Neural cell (in vitro differentiated cells): ENCODE measurements at regions not wholly inside any gene's neighbourhood (a gene's known extent, or its start where the extent isn't known, plus 50 kb on each side); places are given as distances from the start of the nearest gene placed in this dataset.

Experiments
- EP300 ChIP-seq: fragments of 450-650 bp; conservative IDR thresholded peaks from 2 replicates; pipeline ENCODE4 v1.6.1; 2014; ENCODE audit warnings: antibody characterized with exemption, mild to moderate bottlenecking, moderate library complexity; ENCODE audit not compliant: poor library complexity, severe bottlenecking
- EZH2 ChIP-seq: fragments of 200-600, 300-800 bp; shearing (Covaris generic), sonication (generic); IDR thresholded peaks from 2 replicates; pipeline ENCODE4 v1.6.1; 2014; ENCODE audit warnings: antibody characterized with exemption, low read length, borderline replicate concordance, mild to moderate bottlenecking; ENCODE audit not compliant: insufficient read depth, poor library complexity, severe bottlenecking
- MXI1 ChIP-seq: fragments of 450-650 bp; conservative IDR thresholded peaks from 2 replicates; pipeline ENCODE4 v1.6.1; 2014; ENCODE audit warnings: antibody characterized with exemption, mild to moderate bottlenecking; ENCODE audit not compliant: poor library complexity, severe bottlenecking
- POLR2AphosphoS5 ChIP-seq: IDR thresholded peaks from 2 replicates; pipeline ENCODE4 v1.6.1; 2012
- RAD21 ChIP-seq: fragments of 450-650 bp; conservative IDR thresholded peaks from 2 replicates; pipeline ENCODE4 v1.6.1; 2014; ENCODE audit warnings: antibody characterized with exemption, mild to moderate bottlenecking, moderate library complexity
- SMC3 ChIP-seq: fragments of 450-650 bp; conservative IDR thresholded peaks from 2 replicates; pipeline ENCODE4 v1.6.1; 2014; ENCODE audit warnings: antibody characterized with exemption, mild to moderate bottlenecking, moderate library complexity; ENCODE audit not compliant: poor library complexity
- TF ChIP-seq, protein P1 (sequence below): fragments of 450-650 bp; IDR thresholded peaks from 2 replicates; pipeline ENCODE4 v1.5.1; 2014; ENCODE audit warnings: antibody characterized with exemption, mild to moderate bottlenecking, moderate library complexity; ENCODE audit not compliant: poor library complexity, severe bottlenecking
- TF ChIP-seq, protein P2 (sequence below): IDR thresholded peaks from 2 replicates; pipeline ENCODE4 v1.6.1; 2012; ENCODE audit warnings: borderline replicate concordance

DNA sequence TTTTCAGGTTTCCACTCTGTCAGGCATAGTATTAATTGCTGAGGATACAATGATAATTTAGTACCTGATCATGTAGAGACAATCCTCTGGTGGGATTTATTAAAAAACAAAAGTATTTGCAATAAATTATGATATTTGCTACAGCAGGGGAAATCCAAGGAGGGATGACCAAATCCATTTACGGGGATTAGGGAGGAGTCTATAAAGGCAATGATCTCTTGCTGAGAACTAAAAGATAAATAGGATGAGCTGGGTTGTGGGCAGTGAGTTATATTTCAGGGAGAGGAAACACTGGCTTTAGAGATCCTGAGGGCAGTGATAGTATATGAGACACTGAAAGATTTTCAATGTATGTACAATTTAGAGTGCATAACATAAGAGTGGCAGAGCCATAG is 305.5 kb downstream of the GPR37 start:
- TF ChIP-seq, protein P1, sequence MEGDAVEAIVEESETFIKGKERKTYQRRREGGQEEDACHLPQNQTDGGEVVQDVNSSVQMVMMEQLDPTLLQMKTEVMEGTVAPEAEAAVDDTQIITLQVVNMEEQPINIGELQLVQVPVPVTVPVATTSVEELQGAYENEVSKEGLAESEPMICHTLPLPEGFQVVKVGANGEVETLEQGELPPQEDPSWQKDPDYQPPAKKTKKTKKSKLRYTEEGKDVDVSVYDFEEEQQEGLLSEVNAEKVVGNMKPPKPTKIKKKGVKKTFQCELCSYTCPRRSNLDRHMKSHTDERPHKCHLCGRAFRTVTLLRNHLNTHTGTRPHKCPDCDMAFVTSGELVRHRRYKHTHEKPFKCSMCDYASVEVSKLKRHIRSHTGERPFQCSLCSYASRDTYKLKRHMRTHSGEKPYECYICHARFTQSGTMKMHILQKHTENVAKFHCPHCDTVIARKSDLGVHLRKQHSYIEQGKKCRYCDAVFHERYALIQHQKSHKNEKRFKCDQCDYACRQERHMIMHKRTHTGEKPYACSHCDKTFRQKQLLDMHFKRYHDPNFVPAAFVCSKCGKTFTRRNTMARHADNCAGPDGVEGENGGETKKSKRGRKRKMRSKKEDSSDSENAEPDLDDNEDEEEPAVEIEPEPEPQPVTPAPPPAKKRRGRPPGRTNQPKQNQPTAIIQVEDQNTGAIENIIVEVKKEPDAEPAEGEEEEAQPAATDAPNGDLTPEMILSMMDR, result no peak
- TF ChIP-seq SMC3 (no peak), EP300 (no peak), RAD21 (no peak), EZH2 (no peak), MXI1 (no peak), POLR2AphosphoS5 (no peak)
- TF ChIP-seq, protein P2, sequence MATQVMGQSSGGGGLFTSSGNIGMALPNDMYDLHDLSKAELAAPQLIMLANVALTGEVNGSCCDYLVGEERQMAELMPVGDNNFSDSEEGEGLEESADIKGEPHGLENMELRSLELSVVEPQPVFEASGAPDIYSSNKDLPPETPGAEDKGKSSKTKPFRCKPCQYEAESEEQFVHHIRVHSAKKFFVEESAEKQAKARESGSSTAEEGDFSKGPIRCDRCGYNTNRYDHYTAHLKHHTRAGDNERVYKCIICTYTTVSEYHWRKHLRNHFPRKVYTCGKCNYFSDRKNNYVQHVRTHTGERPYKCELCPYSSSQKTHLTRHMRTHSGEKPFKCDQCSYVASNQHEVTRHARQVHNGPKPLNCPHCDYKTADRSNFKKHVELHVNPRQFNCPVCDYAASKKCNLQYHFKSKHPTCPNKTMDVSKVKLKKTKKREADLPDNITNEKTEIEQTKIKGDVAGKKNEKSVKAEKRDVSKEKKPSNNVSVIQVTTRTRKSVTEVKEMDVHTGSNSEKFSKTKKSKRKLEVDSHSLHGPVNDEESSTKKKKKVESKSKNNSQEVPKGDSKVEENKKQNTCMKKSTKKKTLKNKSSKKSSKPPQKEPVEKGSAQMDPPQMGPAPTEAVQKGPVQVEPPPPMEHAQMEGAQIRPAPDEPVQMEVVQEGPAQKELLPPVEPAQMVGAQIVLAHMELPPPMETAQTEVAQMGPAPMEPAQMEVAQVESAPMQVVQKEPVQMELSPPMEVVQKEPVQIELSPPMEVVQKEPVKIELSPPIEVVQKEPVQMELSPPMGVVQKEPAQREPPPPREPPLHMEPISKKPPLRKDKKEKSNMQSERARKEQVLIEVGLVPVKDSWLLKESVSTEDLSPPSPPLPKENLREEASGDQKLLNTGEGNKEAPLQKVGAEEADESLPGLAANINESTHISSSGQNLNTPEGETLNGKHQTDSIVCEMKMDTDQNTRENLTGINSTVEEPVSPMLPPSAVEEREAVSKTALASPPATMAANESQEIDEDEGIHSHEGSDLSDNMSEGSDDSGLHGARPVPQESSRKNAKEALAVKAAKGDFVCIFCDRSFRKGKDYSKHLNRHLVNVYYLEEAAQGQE, result no peak
